ENCODE measurements at regions not wholly inside any gene's neighbourhood (a gene's known extent, or its start where the extent isn't known, plus 50 kb on each side); places are given as distances from the start of the nearest gene placed in this dataset.
A peak's percentile ranks its signal among the peaks of the same experiment; 100 is the strongest.

- DNase-seq, result no peak
Measured at GRCh38 chr4:108359986-108360681, 191.4 kb upstream of the LEF1 start.

GRCh38 chr4:108359130-108359985 lies 190.6 kb upstream of the LEF1 start:
- peak; percentile 64 for DNase-seq

- no peak for DNase-seq
Measured at GRCh38 chr4:108355902-108356535, 187.3 kb upstream of the LEF1 start.

GRCh38 chr4:108355186-108355901 lies 186.6 kb upstream of the LEF1 start:
- DNase-seq, result peak; percentile 81

DNA sequence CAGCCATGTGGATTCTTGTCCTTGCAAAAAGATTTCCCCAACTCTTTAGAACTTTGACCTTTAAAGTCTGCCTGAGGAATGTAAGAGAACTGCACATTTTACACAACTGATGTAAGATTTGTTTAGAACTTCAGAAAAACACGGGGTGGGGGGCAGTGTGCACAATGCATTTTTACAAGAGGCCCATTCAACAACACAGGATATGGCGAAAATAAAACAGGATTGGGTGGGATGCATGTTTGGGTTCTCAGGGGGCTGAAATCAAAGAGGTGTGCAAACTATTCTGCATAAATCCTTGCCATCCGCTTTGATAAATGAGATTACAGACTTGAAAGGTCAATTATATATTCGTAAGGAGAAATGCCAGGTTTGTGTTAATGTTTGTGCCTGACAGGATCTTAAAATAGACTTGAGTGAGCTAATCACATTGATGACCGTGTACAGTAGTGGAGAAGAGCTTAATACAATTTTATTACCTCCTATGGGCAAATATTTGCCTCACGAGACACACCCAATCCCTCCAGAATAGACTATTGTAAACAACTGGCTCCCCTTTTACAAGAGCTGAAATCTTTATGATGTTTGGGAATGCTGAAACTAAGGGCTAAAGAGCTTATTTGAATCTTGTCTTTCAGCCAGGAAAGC lies 184.1 kb upstream of the LEF1 start:
- no peak for DNase-seq

GRCh38 chr4:108351791-108352190 lies 183.1 kb upstream of the LEF1 start:
- DNase-seq, result no peak

- no peak for DNase-seq
Measured at GRCh38 chr4:108350332-108350731, 181.6 kb upstream of the LEF1 start.

DNA sequence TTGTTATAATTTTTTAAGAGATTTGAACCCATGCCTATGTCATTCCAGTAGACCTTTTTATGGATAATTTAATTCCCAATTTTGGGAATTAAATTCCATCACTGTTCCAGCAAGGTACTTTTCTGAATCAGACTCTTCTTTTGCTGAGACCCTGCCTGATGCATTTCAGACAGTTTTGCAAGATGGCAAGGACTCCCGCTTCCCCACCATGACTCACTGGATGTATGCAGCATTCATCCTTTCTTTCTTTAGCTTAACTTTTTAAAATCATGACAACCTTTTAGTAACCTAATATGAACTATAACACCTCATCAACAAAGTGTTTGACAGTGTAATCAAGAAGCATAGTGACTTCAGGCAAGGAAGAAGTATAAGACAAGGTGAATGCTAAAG lies 178.1 kb upstream of the LEF1 start:
- no peak for DNase-seq

DNA sequence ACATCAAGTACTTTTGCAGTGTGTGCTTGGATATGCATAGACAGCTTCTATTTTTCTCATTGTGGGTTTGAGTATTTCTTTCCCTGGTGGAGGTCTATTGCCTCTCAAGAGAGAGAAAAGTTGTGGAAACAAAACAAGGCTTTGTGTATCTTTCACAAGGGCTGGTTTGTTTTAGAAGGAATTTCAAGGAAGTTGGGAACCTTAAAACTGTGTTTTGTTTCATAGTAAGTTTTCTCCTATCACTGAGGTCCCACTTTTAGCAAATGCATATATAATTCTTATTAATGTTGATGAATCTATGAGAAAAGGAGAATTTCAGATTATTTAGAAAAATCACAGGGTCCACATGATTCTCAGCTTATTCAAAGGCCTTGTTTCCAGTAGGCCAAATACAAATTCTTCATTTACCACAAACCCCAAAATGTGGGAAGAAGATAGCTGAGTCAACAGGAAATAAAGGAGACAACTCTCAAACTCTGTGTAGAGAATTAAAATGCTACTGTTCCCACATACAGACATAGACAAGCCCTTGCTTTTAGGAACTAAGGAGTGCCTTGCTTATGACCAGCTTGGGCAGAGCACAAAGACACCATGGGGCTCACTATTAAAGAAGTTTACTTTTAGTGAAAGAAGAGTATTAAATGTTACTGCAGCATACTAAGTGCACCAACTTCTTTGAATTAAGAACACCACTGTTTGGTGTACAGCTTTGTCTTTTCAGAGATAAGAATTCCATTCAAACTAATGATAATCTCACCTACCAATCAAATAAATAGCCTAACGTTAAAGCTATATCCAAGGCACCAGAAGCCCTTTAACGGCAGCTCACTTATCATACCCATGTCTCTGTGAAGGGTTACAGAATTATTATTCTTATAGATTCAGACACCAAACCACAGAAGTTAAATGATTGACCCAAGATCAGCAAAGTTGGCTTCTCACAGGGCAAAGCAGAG lies 177.4 kb upstream of the LEF1 start:
- DNase-seq, result no peak

GRCh38 chr4:108342325-108342970 lies 173.7 kb upstream of the LEF1 start:
- DNase-seq, result peak; percentile 57

GRCh38 chr4:108337923-108338322 lies 169.2 kb upstream of the LEF1 start:
- DNase-seq, result no peak

- no peak for DNase-seq
Measured at GRCh38 chr4:108336076-108336475, 167.3 kb upstream of the LEF1 start.

GRCh38 chr4:108335081-108335480 lies 166.3 kb upstream of the LEF1 start:
- no peak for DNase-seq

DNA sequence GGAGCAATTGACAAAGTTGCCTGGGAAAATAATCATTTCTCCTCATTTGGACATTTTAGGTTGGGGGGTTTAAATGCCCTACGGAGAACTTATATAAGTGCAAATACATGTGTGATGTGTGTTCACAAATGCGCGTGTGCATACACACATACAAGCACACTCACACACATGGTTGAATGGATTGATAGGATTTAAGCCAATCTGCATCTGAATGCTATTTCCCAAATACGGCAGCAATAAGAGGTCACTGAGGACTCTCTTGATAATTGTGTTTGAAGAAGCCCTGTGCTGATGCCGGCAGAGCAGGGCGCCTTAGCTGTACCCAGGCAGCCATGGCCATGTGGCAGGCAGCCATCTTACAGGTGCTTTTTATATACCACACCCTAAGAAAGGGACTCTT lies 165.3 kb upstream of the LEF1 start:
- DNase-seq, result no peak

GRCh38 chr4:108333353-108333942 lies 164.7 kb upstream of the LEF1 start:
- no peak for DNase-seq

GRCh38 chr4:108331905-108332632 lies 163.3 kb upstream of the LEF1 start:
- no peak for DNase-seq

GRCh38 chr4:108328383-108328732 lies 159.6 kb upstream of the LEF1 start:
- DNase-seq, result no peak

- no peak for DNase-seq
Measured at GRCh38 chr4:108327642-108328382, 159.1 kb upstream of the LEF1 start.

DNA sequence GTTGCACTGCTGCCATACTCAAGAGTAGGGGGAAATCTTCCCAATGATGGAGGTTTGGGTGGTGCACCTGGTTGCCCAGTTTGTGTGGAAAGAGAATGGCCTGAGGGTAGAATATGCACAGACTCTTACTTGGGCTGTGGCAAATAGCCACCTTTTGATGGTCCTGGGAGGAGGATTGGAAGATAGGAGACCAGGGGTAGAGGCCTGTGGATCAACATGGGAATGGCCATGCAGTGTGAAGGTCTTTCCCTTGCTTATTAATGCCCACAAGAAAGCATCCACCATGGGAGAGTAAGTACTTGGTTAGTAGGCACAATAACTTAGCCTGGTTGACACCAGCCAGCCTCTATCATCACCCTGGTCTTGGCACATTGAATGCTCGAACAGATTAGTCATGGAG lies 156.8 kb upstream of the LEF1 start:
- DNase-seq, result no peak

Data from CD4-positive, alpha-beta T cell treated with Interleukin-10 for 1 hour (primary cell).